Stimulated activated CD4-positive, alpha-beta T cell treated with anti-CD3 and anti-CD28 coated beads, TNF-alpha, amount 100 ng/mL, for 48 hours (primary cell): ENCODE measurements at regions not wholly inside any gene's neighbourhood (a gene's known extent, or its start where the extent isn't known, plus 50 kb on each side); places are given as distances from the start of the nearest gene placed in this dataset.

Source experiments
- DNase-seq, 3 donors: peaks; one replicate each; pipeline ENCODE4 v3.0.0-alpha.2; 2020; ENCODE audit warnings: low read depth in 3 of 3

DNA sequence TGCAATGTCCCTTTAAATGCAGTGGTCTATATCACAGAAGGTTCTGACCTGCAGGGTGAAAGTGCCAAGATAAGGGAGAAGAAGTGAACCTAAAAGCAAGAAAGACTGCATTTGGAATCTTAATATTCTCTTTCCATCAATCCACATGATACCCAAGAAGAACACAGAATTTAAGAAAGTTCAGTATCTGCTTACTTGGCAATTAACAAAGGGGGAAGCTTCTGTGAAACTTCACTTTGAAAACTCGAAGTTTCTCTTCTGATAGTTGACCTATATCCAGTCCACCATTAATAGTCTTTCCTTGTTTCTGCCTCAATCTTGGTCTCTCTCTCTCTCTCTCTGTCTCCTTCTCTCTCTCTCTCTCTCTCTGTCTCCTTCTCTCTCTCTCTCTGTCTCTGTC, 592.0 kb downstream of the UTRN start:
- DNase-seq: no peak

DNA sequence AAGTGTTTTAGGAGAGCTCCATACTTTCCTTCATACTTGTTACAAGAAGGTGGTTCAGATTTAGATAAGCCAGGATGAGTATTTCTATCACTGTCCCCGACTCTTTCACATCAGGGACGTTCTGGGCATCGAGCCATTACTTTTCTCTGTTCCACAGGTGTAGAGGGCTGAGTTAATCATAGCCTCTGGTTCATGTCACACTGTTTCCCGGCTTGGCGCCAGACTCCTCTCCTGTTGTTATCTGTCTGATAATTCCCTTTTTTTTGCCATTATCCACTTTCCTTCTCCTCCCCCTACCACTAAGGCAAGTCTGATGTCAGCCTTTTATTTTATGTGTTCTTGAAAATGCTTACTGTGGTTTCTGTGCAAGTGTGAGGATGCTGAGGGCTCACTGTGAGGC, 593.4 kb downstream of the UTRN start:
- no peak for DNase-seq

DNA sequence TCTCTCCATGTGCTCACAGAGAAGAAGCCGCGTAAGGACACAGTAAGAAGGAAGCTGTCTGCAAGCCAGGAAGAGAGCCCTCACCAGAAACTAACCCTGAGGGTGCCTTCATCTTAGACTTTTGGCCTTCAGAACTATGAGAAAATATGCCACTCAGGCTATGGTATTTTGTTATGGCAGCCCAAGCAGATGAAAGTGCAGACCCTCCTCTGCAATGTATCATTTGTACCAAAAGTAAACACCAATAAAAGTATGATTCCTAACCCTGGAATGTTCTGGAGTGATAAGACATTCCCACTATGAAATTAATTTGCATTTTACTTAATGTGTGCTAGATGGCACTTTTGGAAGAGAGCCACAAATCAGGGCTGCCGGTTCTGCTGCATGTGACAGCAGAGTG, 594.3 kb downstream of the UTRN start:
- DNase-seq: no peak

DNA sequence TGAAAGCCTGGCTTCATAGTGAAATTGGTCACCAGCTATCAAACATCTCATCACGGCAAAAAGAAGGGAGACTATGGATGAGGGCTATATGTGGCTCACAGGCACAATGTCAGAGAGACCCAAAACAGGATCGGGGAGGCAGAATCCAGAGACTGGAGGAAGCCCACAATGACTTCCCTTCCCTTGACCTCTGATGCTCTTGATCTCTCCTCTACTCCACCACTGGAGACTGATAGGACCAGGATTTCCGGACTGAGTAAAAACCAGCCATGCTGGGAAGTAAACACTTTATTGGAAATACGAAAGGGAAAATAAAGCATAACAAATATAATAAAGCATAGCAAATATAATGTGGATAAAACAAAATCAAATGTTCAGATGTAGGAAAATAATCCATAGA, 597.3 kb downstream of the UTRN start:
- DNase-seq: no peak

DNA sequence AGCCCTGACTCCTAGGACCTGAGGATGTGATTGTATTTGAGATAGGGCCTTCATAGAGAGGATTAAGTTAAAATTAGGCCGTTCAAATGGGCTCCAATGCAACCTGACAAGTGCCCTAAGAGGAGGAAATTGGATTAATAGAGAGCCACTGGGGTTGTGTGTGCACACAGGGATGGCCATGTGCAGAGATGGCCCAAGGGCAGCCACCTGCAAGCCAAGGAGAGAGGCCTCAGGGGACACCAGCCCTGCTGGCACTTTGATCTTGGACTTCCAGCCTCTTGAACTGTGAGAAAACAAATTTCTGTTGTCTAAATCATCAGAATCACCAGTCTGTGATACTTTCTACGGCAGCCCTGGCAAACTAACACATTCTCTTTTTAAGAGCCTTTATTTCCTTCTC, 598.8 kb downstream of the UTRN start:
- no peak for DNase-seq

DNA sequence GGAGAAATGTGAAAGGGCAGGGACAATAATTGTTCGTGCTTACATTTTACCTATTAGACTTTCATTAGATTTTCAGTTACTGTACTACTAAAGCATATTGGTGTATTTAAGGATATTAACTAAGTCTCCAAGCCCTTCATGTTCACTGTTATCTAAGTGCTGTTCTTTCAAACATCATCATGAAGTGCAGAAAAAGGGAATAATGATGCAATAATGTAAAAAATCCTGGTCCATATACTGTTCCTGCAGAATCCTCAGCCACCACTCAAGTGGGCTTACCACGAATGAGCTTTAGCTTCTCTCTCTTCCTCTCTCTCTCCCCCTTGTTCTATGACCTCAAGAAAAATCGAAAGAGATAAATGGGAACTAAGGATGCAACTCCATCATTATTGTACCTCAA, 600.7 kb downstream of the UTRN start:
- DNase-seq: no peak

DNA sequence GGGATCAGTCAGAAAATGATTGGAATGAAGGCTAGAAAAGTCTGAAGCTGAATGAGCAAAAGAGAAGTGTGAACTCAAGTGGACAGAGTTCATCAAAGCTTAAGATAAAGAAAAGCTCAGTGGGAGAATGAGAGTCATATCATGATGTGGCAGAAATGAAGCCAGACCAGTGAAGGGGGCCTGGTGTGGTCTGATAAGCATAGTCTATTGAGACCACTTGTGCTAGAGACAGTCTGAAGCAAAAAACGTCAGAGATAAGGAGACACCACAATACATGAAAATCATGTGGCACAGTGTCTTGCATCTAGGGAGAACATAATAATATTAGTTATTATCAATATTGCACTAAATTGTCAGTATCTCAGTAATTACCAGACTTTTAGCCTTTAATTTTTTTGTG, 601.5 kb downstream of the UTRN start:
- no peak for DNase-seq

DNA sequence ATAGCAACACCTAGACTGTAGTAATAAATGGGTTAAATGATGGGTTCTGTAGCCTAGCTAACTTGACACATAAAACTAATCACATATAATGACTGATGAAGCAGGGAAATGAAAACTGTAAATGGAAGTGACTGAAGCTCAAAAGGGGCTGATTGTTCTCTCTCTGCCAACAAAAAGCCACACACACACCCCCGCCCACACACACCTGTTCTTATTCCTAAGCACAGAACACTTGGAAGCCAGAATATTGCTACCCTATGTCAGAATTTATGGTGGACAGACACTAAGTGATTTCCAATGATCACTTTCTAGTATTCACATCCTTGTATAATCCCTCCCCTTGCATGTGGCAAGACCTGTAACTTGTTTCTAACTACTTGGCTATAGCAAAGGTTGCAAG, 603.5 kb downstream of the UTRN start:
- DNase-seq: no peak

DNA sequence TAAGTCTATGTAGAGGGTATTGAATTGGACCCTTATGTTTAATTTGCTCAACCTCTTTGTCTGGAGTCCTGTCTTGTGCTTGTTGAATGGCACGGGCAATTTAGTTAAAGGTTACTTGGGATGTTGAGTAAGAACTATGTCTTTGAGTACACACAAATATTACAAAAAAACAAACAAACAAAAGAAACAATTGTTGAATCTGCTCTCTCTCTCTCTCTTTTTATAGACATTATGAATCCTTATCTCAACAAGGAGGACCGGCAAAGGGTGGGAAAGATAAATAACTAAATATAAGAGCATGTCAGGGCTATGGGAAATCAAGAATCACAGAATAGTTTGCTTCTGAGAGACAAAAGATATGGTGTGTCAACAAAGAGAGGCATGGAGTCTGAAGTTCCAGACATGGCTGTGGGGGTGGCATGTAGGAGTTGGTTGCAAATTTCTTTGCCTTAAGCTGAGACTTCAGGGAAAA, 608.6 kb downstream of the UTRN start:
- DNase-seq: no peak

DNA sequence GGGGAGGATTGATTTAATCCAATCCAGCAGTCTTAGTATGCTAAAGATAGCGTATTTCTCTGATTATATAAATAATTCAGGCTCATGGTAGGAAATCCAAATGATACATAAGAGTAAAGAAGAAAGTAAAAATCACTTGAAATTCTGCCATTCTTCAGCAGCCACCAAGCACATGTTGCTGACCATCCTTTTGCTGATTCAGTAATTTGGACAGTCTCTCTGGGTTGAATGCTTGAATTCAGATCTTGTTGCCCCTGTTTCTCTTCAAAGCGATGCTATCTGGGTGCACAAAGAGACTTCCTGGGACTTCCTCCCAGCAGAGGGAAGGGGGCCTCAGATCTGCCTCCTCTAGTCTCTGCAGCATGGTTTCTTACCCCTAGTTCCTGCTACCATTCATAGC, 609.1 kb downstream of the UTRN start:
- DNase-seq: no peak

DNA sequence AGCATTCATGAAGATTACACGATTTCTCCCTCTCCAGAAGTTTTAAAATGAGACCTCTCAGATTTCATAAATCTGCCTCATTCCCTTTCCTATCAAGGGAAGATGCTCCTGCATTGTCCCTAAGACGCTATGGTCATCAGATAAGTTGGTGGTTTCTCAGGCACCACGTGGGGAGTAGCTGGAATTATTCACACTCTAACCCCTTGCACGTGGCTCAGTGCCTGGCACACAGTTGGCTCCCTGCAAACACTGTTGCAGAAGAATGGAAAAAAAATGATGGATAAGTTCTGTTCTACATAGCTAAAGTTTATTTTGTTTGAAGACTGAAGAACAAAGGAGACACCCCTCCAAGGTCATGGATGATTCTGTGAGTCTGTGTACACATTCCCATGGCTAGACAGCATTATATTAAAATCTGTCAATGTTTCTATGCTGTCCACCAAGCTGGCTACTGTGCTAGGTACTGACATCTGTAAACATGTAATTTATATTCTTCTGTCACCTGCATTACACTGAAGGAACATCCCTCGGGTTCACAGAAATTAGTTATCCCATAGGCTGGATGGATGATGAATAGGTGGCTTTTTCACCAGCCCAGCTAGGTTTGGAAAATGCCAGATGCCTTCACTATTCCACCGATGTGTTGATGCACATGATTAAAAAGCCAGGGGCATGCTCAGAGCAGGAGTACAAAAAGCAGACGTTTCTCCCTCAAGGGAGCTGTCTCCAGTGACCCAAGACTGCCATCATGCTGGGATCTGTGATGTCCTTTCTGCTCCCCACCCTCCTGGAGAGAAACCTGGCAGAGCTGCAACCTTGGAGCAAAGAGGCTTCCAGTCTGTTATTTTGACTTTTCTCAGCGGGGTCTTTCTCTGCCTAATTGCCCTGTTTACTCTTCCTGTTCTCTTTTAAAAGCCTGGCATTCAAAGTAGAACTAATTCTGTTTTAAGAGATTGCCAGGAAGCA, 610.5 kb downstream of the UTRN start:
- DNase-seq: no peak

DNA sequence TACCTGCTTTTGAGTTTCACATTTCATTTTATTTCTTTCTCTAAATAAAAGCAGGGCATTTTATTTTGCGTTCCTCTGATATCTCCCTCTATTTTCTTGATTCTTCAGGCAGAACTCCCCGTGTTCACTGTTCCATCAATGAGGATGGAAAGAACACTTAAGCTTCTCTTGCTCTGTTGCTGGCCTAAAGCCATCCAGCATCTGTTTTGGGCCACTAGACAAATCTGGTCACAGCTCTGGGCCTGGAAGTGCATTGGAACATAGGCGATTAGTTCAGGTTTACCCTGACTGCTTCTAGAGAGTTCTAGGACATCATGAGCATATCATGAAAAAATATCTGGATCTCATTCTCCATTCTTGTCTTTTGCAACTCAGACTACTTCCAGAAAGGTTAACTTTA, 611.2 kb downstream of the UTRN start:
- DNase-seq: no peak

DNA sequence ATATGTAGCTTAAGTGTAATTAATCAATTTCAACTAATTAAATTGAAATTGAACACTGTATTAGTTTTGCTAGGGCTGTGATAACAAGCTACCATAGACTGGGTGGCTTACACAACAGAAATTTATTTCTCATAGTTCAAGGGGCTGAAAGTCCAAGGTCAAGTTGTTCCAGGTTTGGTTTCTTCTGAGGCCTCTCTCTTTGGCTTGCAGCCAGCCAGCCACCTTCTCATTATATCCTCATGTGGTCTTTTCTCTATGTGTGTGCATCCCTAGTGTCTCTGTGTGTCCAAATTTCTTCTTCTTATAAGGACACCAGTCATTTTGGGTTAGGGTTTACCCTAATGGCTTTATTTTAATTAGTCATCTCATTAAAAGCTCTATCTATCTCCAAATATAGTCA, 611.7 kb downstream of the UTRN start:
- no peak for DNase-seq

DNA sequence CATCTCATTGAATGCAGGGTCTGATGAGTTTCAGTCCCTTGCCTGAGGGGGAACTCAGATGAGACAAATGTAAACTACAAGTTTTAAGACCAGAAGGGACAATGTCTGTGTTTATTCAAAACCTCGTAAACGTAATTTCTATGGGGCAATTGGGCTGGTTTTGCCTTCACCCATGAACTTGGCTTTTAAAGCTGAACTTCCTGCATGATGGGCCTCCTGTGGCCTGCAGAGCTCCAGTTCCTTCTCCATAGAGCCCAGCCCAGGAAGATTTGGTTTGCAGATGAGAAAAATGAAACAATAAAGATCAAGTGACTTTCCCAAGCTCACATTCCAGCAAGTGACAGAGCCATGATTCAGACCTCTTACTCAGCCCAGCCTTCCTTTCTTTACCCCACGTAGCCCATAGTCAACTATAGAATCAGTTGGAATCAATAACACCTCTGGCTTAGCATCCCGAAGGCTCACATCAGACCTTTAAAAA, 612.3 kb downstream of the UTRN start:
- no peak for DNase-seq

DNA sequence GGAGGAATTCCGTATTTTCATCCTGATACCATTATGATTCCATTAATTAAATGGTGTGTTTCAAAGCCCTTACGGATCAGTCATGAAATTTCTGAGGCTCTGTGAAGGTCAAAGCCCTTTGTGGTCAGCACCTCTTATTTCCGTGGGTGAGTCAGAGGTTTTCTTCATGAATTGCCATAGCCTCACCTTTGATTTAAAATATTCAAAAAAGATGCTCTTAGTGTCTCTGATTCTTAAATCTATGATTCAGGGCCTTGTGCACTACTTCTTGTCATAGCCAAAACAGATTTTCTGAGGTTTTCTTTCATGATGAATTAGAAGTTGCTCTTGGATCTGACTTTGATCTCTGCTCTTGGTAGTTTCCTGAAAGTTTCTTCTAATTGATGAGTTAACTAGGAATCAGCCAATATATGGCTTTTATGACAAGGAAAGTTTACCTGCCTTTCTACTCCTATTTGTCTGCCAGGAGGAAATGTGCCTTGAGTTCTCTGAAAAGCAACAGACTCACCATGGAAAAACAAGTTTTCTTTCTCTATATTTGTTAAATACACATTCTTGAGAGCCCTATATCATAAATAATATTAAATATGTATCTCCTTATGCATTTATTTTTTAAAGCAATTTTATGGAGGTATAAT, 613.0 kb downstream of the UTRN start:
- DNase-seq: no peak

DNA sequence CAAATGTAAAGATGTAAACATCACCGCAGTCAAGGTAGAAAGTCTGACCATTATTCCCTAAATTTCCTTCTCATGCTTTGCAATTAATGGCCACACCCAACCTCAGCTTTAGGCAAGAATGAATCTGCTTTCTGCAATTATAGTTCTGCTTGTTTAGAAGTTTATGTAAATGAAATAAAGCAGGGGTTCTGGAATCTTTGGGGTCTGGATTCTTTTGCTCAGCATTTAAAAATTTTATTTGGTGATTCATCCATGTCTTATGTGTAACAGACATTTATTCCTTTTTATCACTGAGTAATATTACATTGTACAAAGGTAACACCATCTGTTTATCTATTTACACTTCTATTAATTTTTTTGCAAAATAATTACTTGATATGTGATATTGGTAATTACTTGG, 613.6 kb downstream of the UTRN start:
- DNase-seq: no peak

DNA sequence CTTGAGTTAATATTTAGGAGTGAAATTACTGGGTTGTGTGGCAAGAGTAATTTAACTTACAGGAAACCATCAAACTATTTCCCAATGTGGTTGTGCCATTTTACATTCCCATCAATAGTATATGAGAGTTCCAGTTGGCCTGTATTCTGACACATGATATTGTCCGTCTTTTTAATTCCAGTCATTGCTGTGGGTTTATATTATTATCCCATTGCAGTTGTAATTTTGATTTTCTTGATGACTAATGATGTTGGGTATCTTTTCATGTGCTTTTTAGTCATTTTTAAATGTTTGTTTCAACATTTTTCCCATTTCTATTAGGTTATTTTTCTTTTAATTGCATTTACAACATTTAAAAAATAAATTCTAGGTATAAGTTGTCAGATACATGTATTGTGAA, 614.0 kb downstream of the UTRN start:
- no peak for DNase-seq

DNA sequence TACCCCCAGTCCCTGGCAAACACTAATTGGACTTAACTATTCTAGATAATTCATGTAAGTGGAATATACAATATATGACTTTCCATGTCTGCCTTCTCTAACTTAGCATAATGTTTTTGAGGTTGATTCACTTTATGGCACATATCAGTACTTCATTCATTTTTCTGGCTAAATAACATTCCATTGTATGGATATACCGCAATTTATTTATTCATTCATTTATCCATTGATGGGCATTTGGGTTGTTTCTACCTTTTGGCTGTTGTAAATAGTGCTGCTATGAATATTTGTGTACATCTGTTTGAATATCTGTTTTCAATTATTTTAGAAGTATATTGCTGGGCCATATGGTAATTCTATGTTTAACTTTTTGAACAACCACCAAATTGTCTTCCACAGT, 616.3 kb downstream of the UTRN start:
- DNase-seq: no peak

DNA sequence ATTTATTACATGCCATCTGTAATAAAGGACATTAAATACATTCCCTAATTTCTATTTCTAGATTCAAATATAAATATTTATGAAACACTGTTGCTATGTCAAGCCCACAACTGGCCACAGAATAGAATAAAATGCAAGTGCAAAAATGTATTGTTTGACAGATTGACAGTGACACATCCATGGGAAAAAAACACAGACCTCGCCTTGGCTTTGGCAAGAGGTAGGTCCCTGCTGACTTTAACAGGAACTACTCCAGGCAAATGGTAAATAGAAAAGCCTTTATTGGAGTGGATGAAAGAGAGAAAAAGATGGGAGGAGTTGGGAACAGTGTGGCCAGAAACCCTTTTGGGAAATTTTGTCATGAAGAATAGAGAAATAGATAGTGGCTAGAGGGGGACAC, 622.9 kb downstream of the UTRN start:
- DNase-seq: no peak

DNA sequence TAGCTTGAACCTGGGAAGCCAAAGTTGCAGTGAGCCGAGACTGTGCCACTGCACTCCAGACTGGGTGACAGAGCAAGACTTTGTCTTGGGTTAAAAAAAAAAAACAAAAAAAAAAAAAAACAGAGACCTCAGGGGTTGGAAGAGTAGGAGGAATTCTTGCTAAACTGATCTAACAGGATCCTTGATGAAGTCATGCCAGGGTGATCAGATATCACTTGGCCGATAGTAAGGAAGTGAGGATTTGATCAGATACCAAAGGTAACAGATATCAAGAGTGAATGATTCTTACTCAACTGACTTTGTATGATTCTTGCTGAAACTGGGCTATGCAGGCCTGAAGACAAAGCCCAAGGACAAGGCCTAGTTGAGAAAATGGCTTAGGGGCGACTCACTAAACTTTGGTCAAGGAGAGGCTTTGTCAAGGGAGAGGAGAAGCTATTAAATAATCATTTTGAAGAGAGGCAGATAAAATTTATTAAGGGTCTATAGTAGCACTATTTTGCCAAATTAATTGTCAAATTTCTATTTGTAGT, 624.7 kb downstream of the UTRN start:
- no peak for DNase-seq

DNA sequence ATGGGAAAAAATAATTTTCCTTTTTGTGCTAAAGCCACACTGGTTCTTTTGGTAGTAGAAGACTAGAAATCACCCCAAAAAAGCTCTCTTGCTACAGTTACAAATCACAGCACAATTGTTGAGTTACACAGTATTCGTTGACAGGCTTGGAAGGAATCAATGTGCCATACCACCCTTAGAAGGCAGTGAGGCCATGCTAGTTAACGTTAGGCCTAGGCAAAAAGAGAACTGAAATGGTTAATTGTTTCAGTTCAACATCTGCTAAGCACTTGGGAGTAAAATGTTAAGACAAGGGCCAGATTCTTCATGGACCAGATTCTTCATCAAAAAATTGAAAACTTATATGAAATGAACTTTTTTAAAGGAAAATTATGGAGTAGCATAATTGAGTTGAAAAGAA, 626.2 kb downstream of the UTRN start:
- no peak for DNase-seq

DNA sequence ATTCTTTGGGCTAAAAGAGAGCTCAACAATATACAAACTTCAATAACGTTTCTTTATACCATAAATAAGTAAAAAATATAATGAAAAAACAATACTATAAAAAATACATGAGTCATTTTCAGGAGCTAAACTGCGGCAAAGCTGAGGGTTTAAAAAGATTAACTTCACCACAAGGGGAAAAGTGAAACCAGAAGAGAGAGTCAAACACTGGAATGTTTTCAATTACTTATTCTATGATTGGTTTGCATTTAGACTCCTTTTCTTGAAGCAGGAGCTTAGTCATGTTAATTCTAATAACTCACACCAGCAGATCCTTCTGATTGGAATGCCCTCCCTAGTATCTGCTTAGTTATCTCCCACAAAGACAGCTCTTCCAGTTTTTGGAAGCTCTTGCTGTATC, 627.3 kb downstream of the UTRN start:
- no peak for DNase-seq

DNA sequence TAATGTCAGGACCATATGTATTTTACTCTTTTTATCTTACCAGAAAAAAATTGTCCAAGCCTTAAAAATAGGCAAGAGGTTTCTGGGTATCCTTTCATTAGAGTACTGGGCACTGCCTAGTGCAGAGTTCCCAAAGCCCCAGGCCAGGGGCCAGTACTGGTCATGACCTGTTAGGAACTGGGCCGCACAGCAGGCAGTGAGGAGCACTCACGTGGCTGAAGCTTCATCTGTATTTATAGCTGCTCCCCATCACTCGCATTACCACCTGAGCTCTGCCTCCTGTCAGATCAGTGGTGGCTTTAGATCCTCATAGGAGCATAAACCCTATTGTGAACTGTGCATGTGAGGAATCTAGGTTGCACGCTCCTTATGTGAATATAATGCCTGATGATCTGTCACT, 632.9 kb downstream of the UTRN start:
- no peak for DNase-seq
